ENCODE measurements at regions not wholly inside any gene's neighbourhood (a gene's known extent, or its start where the extent isn't known, plus 50 kb on each side); places are given as distances from the start of the nearest gene placed in this dataset.

DNA sequence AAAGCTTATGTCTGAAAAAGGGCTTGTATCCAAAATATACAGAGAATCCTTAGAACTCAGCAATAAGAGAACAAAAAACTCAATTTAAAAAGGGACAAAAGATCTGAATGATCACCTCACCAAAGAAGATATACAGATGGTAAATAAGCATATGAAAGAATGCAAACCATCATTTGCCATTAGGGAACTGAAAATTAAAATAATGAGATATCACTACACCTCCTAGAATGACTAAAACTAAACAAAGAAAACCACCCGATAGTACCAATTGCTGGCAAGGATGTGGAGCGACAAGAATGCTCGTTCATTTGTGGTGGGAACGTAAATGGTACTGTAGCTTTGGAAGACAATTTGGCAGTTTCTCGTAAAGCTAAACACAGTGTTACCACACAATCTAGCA, 66.9 kb upstream of the MPHOSPH6 start:
- no peak for TF ChIP-seq GABPA (IDR thresholded peaks at IDR 0.05; ENCODE audit: low read depth, low read length)
- no peak for TF ChIP-seq GABPA (CRISPR knock-in tag; IDR thresholded peaks at IDR 0.05; ENCODE audit: low read depth)
- no peak for TF ChIP-seq ZMAT3 (CRISPR knock-in tag; conservative IDR thresholded peaks at IDR 0.05)
- TF ChIP-seq MIER2 (CRISPR knock-in tag; IDR thresholded peaks at IDR 0.05), result no peak
- TF ChIP-seq ZC3H4 (CRISPR knock-in tag; IDR thresholded peaks at IDR 0.05; ENCODE audit: borderline replicate concordance), result no peak
- no peak for TF ChIP-seq U2AF1 (optimal IDR thresholded peaks at IDR 0.05; ENCODE audit: low read depth, low read length)
- TF ChIP-seq SOX5 (CRISPR knock-in tag; IDR thresholded peaks at IDR 0.05; ENCODE audit: borderline replicate concordance), result no peak
- no peak for TF ChIP-seq POGZ (CRISPR knock-in tag; IDR thresholded peaks at IDR 0.05)
- TF ChIP-seq, protein P1, sequence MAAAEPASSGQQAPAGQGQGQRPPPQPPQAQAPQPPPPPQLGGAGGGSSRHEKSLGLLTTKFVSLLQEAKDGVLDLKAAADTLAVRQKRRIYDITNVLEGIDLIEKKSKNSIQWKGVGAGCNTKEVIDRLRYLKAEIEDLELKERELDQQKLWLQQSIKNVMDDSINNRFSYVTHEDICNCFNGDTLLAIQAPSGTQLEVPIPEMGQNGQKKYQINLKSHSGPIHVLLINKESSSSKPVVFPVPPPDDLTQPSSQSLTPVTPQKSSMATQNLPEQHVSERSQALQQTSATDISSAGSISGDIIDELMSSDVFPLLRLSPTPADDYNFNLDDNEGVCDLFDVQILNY (CRISPR knock-in tag; conservative IDR thresholded peaks at IDR 0.05), result no peak
- TF ChIP-seq RARA (CRISPR knock-in tag; IDR thresholded peaks at IDR 0.05), result no peak
- TF ChIP-seq TEAD2 (CRISPR knock-in tag; IDR thresholded peaks at IDR 0.05), result no peak
- no peak for ATAC-seq
- Histone ChIP-seq H3K9me3 (ENCODE audit: low read length) (no peaks in the 10 kb centered on the region), H3K27ac (ENCODE audit: extremely low read length, insufficient read depth, low read length) (no peak overlapping the region), H3K4me1 (ENCODE audit: insufficient read depth, low read length) (no peaks in the 10 kb centered on the region), H3K79me2 (ENCODE audit: insufficient read depth, low read length) (no peaks in the 10 kb centered on the region), H3K9ac (ENCODE audit: insufficient read depth, low read depth, low read length) (no peak overlapping the region), H3K4me3 (replicated peaks in 1 of 3; ENCODE audit: insufficient read depth in 1 of 3, low read depth in 2 of 3, low read length in 3 of 3) (no peak overlapping the region), H3K4me2 (ENCODE audit: low read depth, low read length) (no peak overlapping the region), H4K20me1 (ENCODE audit: insufficient read depth, low read length) (no peaks in the 10 kb centered on the region), H3K27me3 (ENCODE audit: control insufficient read depth in 1 of 2, insufficient read depth in 2 of 2, low read length in 2 of 2) (no peaks in the 10 kb centered on the region), H3K36me3 (replicated peaks in 1 of 2; ENCODE audit: control insufficient read depth in 1 of 2, insufficient read depth in 2 of 2, low read length in 2 of 2) (no peaks in the 10 kb centered on the region), H2AFZ (ENCODE audit: low read length) (no peak overlapping the region)
- in situ Hi-C loops (cut with HindIII; ENCODE audit: extremely low pct_ligation_motif_present, low pct_unique_long_range_greater_than_20kb), result no loop called here
- DNase-seq (ENCODE audit: low spot score), result no peak
- no peak for FAIRE-seq
- WGBS (ENCODE audit: low lambda C conversion rate), result 55% methylated on average over 5 of the region's 5 CpGs
- no TSS peak for BruUV-seq (replicated peaks)
- intact Hi-C loops (cut with micrococcal nuclease; ENCODE audit: unreplicated experiment), result no loop called here
- ChIA-PET POLR2A (no interaction called here), CTCF (ENCODE audit: low intra/inter-chr PET ratio, low total read pairs) (no interaction called here)

DNA sequence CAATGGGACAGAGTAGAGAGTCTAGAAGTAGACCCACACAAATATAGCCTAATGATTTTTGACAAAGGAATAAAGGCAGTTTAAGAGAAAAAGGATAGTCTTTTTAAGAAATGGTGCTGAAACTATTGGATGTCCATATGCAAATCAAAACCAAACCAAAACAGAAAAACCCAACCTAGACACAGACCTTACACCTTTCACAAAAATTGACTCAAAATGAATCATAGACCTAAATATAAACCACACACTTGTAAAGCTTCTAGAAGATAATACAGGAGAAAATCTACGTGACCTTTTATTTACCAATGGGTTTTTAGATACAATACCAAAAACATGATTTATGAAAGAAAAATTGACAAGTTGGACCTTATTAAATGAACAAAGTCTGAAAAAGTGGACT, 66.4 kb upstream of the MPHOSPH6 start:
- ATAC-seq (no peak), DNase-seq (ENCODE audit: low spot score) (no peak), FAIRE-seq (no peak)
- Histone ChIP-seq H3K4me3 (replicated peaks in 1 of 3; ENCODE audit: insufficient read depth in 1 of 3, low read depth in 2 of 3, low read length in 3 of 3) (no peak overlapping the region), H3K79me2 (ENCODE audit: insufficient read depth, low read length) (no peaks in the 10 kb centered on the region), H3K4me1 (ENCODE audit: insufficient read depth, low read length) (no peaks in the 10 kb centered on the region), H3K27me3 (ENCODE audit: control insufficient read depth in 1 of 2, insufficient read depth in 2 of 2, low read length in 2 of 2) (no peaks in the 10 kb centered on the region), H3K9ac (ENCODE audit: insufficient read depth, low read depth, low read length) (no peak overlapping the region), H2AFZ (ENCODE audit: low read length) (no peak overlapping the region), H3K36me3 (replicated peaks in 1 of 2; ENCODE audit: control insufficient read depth in 1 of 2, insufficient read depth in 2 of 2, low read length in 2 of 2) (no peaks in the 10 kb centered on the region), H3K27ac (ENCODE audit: extremely low read length, insufficient read depth, low read length) (no peak overlapping the region), H3K4me2 (ENCODE audit: low read depth, low read length) (no peak overlapping the region), H3K9me3 (ENCODE audit: low read length) (no peaks in the 10 kb centered on the region), H4K20me1 (ENCODE audit: insufficient read depth, low read length) (no peaks in the 10 kb centered on the region)
- TF ChIP-seq, protein P2, sequence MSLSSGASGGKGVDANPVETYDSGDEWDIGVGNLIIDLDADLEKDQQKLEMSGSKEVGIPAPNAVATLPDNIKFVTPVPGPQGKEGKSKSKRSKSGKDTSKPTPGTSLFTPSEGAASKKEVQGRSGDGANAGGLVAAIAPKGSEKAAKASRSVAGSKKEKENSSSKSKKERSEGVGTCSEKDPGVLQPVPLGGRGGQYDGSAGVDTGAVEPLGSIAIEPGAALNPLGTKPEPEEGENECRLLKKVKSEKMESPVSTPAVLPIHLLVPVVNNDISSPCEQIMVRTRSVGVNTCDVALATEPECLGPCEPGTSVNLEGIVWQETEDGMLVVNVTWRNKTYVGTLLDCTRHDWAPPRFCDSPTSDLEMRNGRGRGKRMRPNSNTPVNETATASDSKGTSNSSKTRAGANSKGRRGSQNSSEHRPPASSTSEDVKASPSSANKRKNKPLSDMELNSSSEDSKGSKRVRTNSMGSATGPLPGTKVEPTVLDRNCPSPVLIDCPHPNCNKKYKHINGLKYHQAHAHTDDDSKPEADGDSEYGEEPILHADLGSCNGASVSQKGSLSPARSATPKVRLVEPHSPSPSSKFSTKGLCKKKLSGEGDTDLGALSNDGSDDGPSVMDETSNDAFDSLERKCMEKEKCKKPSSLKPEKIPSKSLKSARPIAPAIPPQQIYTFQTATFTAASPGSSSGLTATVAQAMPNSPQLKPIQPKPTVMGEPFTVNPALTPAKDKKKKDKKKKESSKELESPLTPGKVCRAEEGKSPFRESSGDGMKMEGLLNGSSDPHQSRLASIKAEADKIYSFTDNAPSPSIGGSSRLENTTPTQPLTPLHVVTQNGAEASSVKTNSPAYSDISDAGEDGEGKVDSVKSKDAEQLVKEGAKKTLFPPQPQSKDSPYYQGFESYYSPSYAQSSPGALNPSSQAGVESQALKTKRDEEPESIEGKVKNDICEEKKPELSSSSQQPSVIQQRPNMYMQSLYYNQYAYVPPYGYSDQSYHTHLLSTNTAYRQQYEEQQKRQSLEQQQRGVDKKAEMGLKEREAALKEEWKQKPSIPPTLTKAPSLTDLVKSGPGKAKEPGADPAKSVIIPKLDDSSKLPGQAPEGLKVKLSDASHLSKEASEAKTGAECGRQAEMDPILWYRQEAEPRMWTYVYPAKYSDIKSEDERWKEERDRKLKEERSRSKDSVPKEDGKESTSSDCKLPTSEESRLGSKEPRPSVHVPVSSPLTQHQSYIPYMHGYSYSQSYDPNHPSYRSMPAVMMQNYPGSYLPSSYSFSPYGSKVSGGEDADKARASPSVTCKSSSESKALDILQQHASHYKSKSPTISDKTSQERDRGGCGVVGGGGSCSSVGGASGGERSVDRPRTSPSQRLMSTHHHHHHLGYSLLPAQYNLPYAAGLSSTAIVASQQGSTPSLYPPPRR (CRISPR knock-in tag; IDR thresholded peaks at IDR 0.05; ENCODE audit: borderline replicate concordance), result no peak
- TF ChIP-seq HIVEP1 (CRISPR knock-in tag; IDR thresholded peaks at IDR 0.05) (no peak), FOXK2 (IDR thresholded peaks at IDR 0.05) (no peak), ZNF577 (CRISPR knock-in tag; IDR thresholded peaks at IDR 0.05; ENCODE audit: borderline replicate concordance, low read depth) (no peak)
- TF ChIP-seq, protein P3, sequence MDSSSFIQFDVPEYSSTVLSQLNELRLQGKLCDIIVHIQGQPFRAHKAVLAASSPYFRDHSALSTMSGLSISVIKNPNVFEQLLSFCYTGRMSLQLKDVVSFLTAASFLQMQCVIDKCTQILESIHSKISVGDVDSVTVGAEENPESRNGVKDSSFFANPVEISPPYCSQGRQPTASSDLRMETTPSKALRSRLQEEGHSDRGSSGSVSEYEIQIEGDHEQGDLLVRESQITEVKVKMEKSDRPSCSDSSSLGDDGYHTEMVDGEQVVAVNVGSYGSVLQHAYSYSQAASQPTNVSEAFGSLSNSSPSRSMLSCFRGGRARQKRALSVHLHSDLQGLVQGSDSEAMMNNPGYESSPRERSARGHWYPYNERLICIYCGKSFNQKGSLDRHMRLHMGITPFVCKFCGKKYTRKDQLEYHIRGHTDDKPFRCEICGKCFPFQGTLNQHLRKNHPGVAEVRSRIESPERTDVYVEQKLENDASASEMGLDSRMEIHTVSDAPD (CRISPR knock-in tag; IDR thresholded peaks at IDR 0.05), result no peak
- ChIA-PET CTCF (ENCODE audit: low intra/inter-chr PET ratio, low total read pairs) (no interaction called here), POLR2A (no interaction called here)
- in situ Hi-C loops (cut with HindIII; ENCODE audit: extremely low pct_ligation_motif_present, low pct_unique_long_range_greater_than_20kb), result no loop called here
- intact Hi-C loops (cut with micrococcal nuclease; ENCODE audit: unreplicated experiment), result no loop called here
- no TSS peak for BruUV-seq (replicated peaks)
- 5% methylated on average over 1 of the region's 1 CpG for WGBS (ENCODE audit: low lambda C conversion rate)
